ENCODE measurements at regions not wholly inside any gene's neighbourhood (a gene's known extent, or its start where the extent isn't known, plus 50 kb on each side); places are given as distances from the start of the nearest gene placed in this dataset.

DNA sequence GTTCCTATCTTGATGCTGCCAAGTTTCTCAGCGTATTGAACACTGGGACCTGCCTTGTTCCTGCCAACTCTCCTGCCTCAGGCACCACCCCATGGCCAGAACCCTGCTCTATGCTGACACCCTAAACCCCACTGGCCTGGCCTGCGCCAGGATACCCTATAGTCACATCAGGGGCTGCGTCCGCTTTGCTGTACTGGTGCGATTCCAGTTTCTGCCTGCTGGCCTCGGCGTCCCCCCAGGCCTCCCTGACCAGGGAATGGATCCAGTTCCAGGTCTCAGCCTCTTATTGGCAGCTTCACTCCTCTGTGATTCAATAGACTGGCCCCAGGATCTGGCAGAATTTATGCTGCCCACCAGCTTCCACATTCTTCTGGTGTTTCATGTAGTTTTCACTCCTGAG is 55.0 kb downstream of the GPR6 start:
- no peak for DNase-seq (ENCODE audit: low spot score)
- Mint-ChIP-seq H3K36me3 (ENCODE audit: low read depth) (no peaks in the 10 kb centered on the region), H3K27me3 (ENCODE audit: insufficient read depth) (no peaks in the 10 kb centered on the region), H3K27ac (no peak overlapping the region), H3K4me1 (ENCODE audit: low read depth) (no peaks in the 10 kb centered on the region), H3K4me3 (no peak overlapping the region), H3K9me3 (no peaks in the 10 kb centered on the region)
- intact Hi-C loops (cut with micrococcal nuclease): no loop called here

GRCh38 chr6:110033749-110034666 is 55.9 kb downstream of the GPR6 start:
- intact Hi-C loops (cut with micrococcal nuclease): no loop called here
- no peak overlapping the region for H3K4me3 Mint-ChIP-seq
- H3K9me3 Mint-ChIP-seq: no peaks in the 10 kb centered on the region

DNA sequence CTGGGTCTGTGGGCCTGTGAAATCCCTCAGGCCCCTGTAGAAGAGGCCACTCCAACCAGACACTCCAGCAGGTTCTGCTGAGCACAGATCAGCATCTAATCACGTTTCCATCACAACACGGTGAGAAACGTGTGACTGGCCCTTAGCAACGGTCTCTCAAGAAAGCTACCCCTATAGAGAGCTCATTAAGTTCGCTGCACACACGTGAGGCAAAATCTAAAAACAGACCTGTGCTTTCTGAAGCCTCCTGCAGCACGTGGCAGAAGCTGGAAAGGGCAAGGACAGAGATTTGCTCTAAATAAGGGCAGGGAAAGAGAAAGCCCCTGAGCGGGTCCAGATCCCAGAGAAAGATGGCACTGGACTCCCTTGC is 56.5 kb downstream of the GPR6 start:
- Mint-ChIP-seq H3K27me3 (ENCODE audit: insufficient read depth) (no peaks in the 10 kb centered on the region), H3K4me3 (no peak overlapping the region), H3K36me3 (ENCODE audit: low read depth) (no peaks in the 10 kb centered on the region), H3K4me1 (ENCODE audit: low read depth) (peaks cover 7% of the 10 kb centered on the region), H3K9me3 (no peaks in the 10 kb centered on the region), H3K27ac (no peak overlapping the region)
- no peak for DNase-seq (ENCODE audit: low spot score)
- intact Hi-C loops (cut with micrococcal nuclease): loop anchor here (5.0 kb wide), 1 partner anchor 847 kb away; no protein-coding TSS in a partner anchor

More at GRCh38 chr6:110033749-110034666, 55.9 kb downstream of the GPR6 start:
- no peak overlapping the region for H3K27ac Mint-ChIP-seq
- no peaks in the 10 kb centered on the region for H3K27me3 Mint-ChIP-seq (ENCODE audit: insufficient read depth)
- H3K36me3 Mint-ChIP-seq (ENCODE audit: low read depth): no peaks in the 10 kb centered on the region
- DNase-seq (ENCODE audit: low spot score): no peak
- H3K4me1 Mint-ChIP-seq (ENCODE audit: low read depth): peaks cover under 1% of the 10 kb centered on the region

DNA sequence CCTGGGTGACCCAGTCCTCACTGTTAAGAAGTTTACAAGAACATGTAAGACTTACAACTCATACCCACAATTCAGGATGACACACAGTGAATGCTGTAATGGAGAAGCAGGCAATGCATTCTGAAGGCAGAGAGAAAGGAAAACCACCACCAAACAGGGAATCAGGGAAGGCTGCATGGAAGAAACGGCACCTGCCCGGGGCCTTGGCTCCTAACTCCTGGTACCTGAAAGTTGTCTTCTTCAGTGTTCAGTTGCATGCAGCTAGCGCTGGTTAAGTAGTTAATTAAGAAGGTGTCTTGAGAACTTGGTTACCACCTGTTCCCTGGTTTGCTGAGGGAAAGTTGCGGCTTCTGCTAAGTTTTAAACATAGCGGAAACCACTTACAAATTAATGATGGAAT is 57.2 kb downstream of the GPR6 start:
- DNase-seq (ENCODE audit: low spot score): no peak
- no peaks in the 10 kb centered on the region for H3K9me3 Mint-ChIP-seq
- intact Hi-C loops (cut with micrococcal nuclease): loop anchor here (5.0 kb wide), 1 partner anchor 848 kb away; no protein-coding TSS in a partner anchor
- H3K4me1 Mint-ChIP-seq (ENCODE audit: low read depth): peaks cover 12% of the 10 kb centered on the region
- H3K27ac Mint-ChIP-seq: no peak overlapping the region
- H3K4me3 Mint-ChIP-seq: no peak overlapping the region
- H3K36me3 Mint-ChIP-seq (ENCODE audit: low read depth): no peaks in the 10 kb centered on the region
- no peaks in the 10 kb centered on the region for H3K27me3 Mint-ChIP-seq (ENCODE audit: insufficient read depth)

GRCh38 chr6:110036408-110037302 is 58.5 kb downstream of the GPR6 start:
- Mint-ChIP-seq H3K27me3 (ENCODE audit: insufficient read depth) (no peaks in the 10 kb centered on the region), H3K4me1 (ENCODE audit: low read depth) (peaks cover 19% of the 10 kb centered on the region), H3K9me3 (no peaks in the 10 kb centered on the region), H3K36me3 (ENCODE audit: low read depth) (no peaks in the 10 kb centered on the region), H3K4me3 (no peak overlapping the region), H3K27ac (no peak overlapping the region)
- DNase-seq (ENCODE audit: low spot score): no peak
- intact Hi-C loops (cut with micrococcal nuclease): loop anchor here (5.0 kb wide), 1 partner anchor 849 kb away; no protein-coding TSS in a partner anchor

GRCh38 chr6:110037726-110038295 is 59.7 kb downstream of the GPR6 start:
- Mint-ChIP-seq H3K27me3 (ENCODE audit: insufficient read depth) (peaks cover 2% of the 10 kb centered on the region), H3K4me3 (no peak overlapping the region), H3K27ac (no peak overlapping the region), H3K9me3 (no peaks in the 10 kb centered on the region), H3K36me3 (ENCODE audit: low read depth) (no peaks in the 10 kb centered on the region), H3K4me1 (ENCODE audit: low read depth) (peaks cover 19% of the 10 kb centered on the region)
- intact Hi-C loops (cut with micrococcal nuclease): loop anchor here (5.0 kb wide), 1 partner anchor 851 kb away; no protein-coding TSS in a partner anchor
- no peak for DNase-seq (ENCODE audit: low spot score)

DNA sequence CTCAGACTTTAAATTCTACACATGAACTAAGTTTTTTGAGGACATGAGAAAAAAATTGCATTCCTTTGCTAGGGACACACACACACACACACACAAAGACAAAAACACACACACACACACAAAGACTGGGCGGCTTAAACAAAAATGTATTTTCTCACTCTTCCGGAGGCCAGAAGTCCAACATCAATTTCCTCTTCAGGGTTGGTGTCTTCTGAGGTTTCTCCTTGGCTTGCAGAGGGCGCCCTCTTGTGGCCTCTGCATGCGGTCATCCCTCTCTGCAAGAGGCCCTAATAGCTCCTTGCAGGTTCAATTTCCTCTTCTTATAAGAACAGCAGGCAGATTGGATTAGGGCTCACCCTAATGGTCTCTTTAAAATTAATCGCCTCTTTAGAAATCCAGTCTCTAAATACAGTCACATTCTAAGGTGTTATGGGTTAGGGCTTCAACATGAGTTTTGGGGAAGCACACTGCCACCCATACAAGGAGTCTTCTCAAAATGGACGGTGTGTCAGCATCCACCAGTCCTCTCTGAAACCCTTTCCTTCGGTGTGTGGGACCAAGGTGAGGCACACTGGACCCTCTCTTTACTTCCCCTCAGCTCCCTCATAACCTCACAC is 61.4 kb downstream of the GPR6 start:
- peak; percentile 73 for DNase-seq (ENCODE audit: low spot score)

GRCh38 chr6:110039981-110040383 is 61.9 kb downstream of the GPR6 start:
- H3K4me3 Mint-ChIP-seq: peak overlapping the region; percentile 83
- peaks cover 19% of the 10 kb centered on the region for H3K4me1 Mint-ChIP-seq (ENCODE audit: low read depth)
- H3K27me3 Mint-ChIP-seq (ENCODE audit: insufficient read depth): peaks cover 2% of the 10 kb centered on the region
- H3K36me3 Mint-ChIP-seq (ENCODE audit: low read depth): no peaks in the 10 kb centered on the region
- intact Hi-C loops (cut with micrococcal nuclease): loop anchor here (1.0 to 5.0 kb wide), 5 partner anchors 140 to 853 kb away; partner anchors contain the start of gene CDC40
- H3K9me3 Mint-ChIP-seq: no peaks in the 10 kb centered on the region
- peak overlapping the region; percentile 59 for H3K27ac Mint-ChIP-seq
- DNase-seq (ENCODE audit: low spot score): peak; percentile 12

More for the DNA sequence above, 61.4 kb downstream of the GPR6 start:
- Mint-ChIP-seq H3K4me3 (peak overlapping the region; percentile 83), H3K27ac (peak overlapping the region; percentile 59), H3K36me3 (ENCODE audit: low read depth) (no peaks in the 10 kb centered on the region), H3K9me3 (no peaks in the 10 kb centered on the region), H3K27me3 (ENCODE audit: insufficient read depth) (peaks cover 2% of the 10 kb centered on the region), H3K4me1 (ENCODE audit: low read depth) (peaks cover 19% of the 10 kb centered on the region)
- intact Hi-C loops (cut with micrococcal nuclease): loop anchor here (1.0 to 5.0 kb wide), 5 partner anchors 141 to 852 kb away; partner anchors contain the start of gene CDC40

- Mint-ChIP-seq H3K9me3 (no peaks in the 10 kb centered on the region), H3K36me3 (ENCODE audit: low read depth) (no peaks in the 10 kb centered on the region), H3K27me3 (ENCODE audit: insufficient read depth) (peaks cover 2% of the 10 kb centered on the region), H3K4me1 (ENCODE audit: low read depth) (peaks cover 19% of the 10 kb centered on the region), H3K27ac (no peak overlapping the region), H3K4me3 (no peak overlapping the region)
- intact Hi-C loops (cut with micrococcal nuclease): no loop called here
- no peak for DNase-seq (ENCODE audit: low spot score)
Observed at GRCh38 chr6:110040716-110041115, 62.6 kb downstream of the GPR6 start.

- H3K36me3 Mint-ChIP-seq (ENCODE audit: low read depth): no peaks in the 10 kb centered on the region
- intact Hi-C loops (cut with micrococcal nuclease): no loop called here
- no peak overlapping the region for H3K4me3 Mint-ChIP-seq
- peaks cover 2% of the 10 kb centered on the region for H3K27me3 Mint-ChIP-seq (ENCODE audit: insufficient read depth)
- H3K27ac Mint-ChIP-seq: no peak overlapping the region
- peaks cover 19% of the 10 kb centered on the region for H3K4me1 Mint-ChIP-seq (ENCODE audit: low read depth)
- DNase-seq (ENCODE audit: low spot score): no peak
- no peaks in the 10 kb centered on the region for H3K9me3 Mint-ChIP-seq
Observed at GRCh38 chr6:110041126-110041525, 63.0 kb downstream of the GPR6 start.

DNA sequence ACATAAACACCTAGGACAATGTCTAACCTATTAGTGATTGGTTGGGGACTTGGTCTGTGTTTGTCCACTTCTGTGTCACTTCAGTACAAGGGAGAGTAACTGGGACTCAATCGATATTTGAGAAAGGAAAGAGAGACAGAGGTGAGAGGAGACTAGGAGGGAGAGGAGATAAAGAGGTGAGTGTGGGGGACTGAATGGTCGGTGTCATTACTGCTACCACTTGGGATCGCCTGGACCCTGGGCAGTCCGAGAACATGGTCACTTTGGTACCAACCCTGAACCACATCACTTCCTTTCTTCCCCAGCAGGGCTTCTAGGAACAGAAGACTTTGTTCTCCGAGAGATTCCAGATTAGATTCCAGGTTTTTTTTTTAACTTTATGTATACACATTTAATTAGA is 63.7 kb downstream of the GPR6 start:
- peaks cover 4% of the 10 kb centered on the region for H3K27me3 Mint-ChIP-seq (ENCODE audit: insufficient read depth)
- no peak for DNase-seq (ENCODE audit: low spot score)
- H3K27ac Mint-ChIP-seq: no peak overlapping the region
- no peak overlapping the region for H3K4me3 Mint-ChIP-seq
- H3K36me3 Mint-ChIP-seq (ENCODE audit: low read depth): no peaks in the 10 kb centered on the region
- intact Hi-C loops (cut with micrococcal nuclease): no loop called here
- H3K4me1 Mint-ChIP-seq (ENCODE audit: low read depth): peaks cover 19% of the 10 kb centered on the region
- H3K9me3 Mint-ChIP-seq: no peaks in the 10 kb centered on the region

- no peak for DNase-seq (ENCODE audit: low spot score)
- Mint-ChIP-seq H3K4me3 (no peak overlapping the region), H3K4me1 (ENCODE audit: low read depth) (peaks cover 19% of the 10 kb centered on the region), H3K27ac (no peak overlapping the region), H3K9me3 (no peaks in the 10 kb centered on the region), H3K36me3 (ENCODE audit: low read depth) (no peaks in the 10 kb centered on the region), H3K27me3 (ENCODE audit: insufficient read depth) (peaks cover 4% of the 10 kb centered on the region)
- intact Hi-C loops (cut with micrococcal nuclease): no loop called here
Observed at GRCh38 chr6:110042670-110043296, 64.7 kb downstream of the GPR6 start.

Measured in activated T-helper 1 cell treated with anti-CD3 and anti-CD28 coated beads, Interleukin-12 subunit alpha, Interleukin-12 subunit beta, Interleukin-2, Interleukin-4 antibody, amounts not matched to agents 30 ng/mL and 10 ng/mL and 1 ng/mL, durations not matched to agents 14 hours and 24 hours and 36 hours (primary cell).